ENCODE measurements at regions not wholly inside any gene's neighbourhood (a gene's known extent, or its start where the extent isn't known, plus 50 kb on each side); places are given as distances from the start of the nearest gene placed in this dataset.
"Not testable (repeated sequence)": the region's sequence is repeated elsewhere in the genome, so short reads cannot be mapped to it uniquely, and the experiment has no call there.

- no peak for DNase-seq (ENCODE audit: low read depth in 4 of 4, low spot score in 2 of 4)
Measured at GRCh38 chr14:94850309-94851211, 80.6 kb upstream of the GSC start.

- DNase-seq (ENCODE audit: low read depth in 4 of 4, low spot score in 2 of 4), result no peak
Measured at GRCh38 chr14:94844593-94845152, 74.8 kb upstream of the GSC start.

GRCh38 chr14:94840467-94840866 is 70.6 kb upstream of the GSC start:
- DNase-seq (ENCODE audit: low read depth in 4 of 4, low spot score in 2 of 4), result no peak

GRCh38 chr14:94839348-94839747 is 69.4 kb upstream of the GSC start:
- DNase-seq (ENCODE audit: low read depth in 4 of 4, low spot score in 2 of 4), result no peak

GRCh38 chr14:94836849-94837248 is 66.9 kb upstream of the GSC start:
- no peak for DNase-seq (ENCODE audit: low read depth in 4 of 4, low spot score in 2 of 4)

GRCh38 chr14:94833633-94834032 is 63.7 kb upstream of the GSC start:
- DNase-seq (ENCODE audit: low read depth in 4 of 4, low spot score in 2 of 4), result no peak

GRCh38 chr14:94831085-94831484 is 61.2 kb upstream of the GSC start:
- no peak for DNase-seq (ENCODE audit: low read depth in 4 of 4, low spot score in 2 of 4)

- no peak for DNase-seq (ENCODE audit: low read depth in 4 of 4, low spot score in 2 of 4)
Measured at GRCh38 chr14:94827711-94828447, 58.0 kb upstream of the GSC start.

GRCh38 chr14:94826774-94827173 is 56.9 kb upstream of the GSC start:
- DNase-seq (ENCODE audit: low read depth in 4 of 4, low spot score in 2 of 4), result no peak

GRCh38 chr14:94823556-94824341 is 53.8 kb upstream of the GSC start:
- DNase-seq (ENCODE audit: low read depth in 4 of 4, low spot score in 2 of 4), result no peak

GRCh38 chr14:94821705-94822104 is 51.8 kb upstream of the GSC start:
- DNase-seq (ENCODE audit: low read depth in 4 of 4, low spot score in 2 of 4), result no peak

- not testable (repeated sequence) for DNase-seq (ENCODE audit: low read depth in 4 of 4, low spot score in 2 of 4)
Measured at GRCh38 chr14:94820932-94821331, 51.0 kb upstream of the GSC start.

All from left renal cortex interstitium (tissue), 4 donors.